D721Med (cell line): ENCODE measurements at regions not wholly inside any gene's neighbourhood (a gene's known extent, or its start where the extent isn't known, plus 50 kb on each side); places are given as distances from the start of the nearest gene placed in this dataset.

Experiments
- DNase-seq: peaks from one replicate; pipeline ENCODE4 v3.0.0; 2011; ENCODE audit warnings: low spot score; ENCODE audit not compliant: insufficient read length
- FAIRE-seq: peaks from 2 replicates; lab custom pipeline; 2011; peaks lifted over from hg19 to GRCh38; lab: Jason Lieb, UNC
- TF ChIP-seq, protein P1 (sequence below): IDR thresholded peaks from 2 replicates; pipeline ENCODE4 v1.5.1; 2012; ENCODE audit warnings: mild to moderate bottlenecking, control low read depth; ENCODE audit not compliant: insufficient read depth; ENCODE audit errors: missing control alignments

GRCh38 chr21:24945910-24946309 lies 661.4 kb downstream of the MRPL39 start:
- TF ChIP-seq, protein P1, sequence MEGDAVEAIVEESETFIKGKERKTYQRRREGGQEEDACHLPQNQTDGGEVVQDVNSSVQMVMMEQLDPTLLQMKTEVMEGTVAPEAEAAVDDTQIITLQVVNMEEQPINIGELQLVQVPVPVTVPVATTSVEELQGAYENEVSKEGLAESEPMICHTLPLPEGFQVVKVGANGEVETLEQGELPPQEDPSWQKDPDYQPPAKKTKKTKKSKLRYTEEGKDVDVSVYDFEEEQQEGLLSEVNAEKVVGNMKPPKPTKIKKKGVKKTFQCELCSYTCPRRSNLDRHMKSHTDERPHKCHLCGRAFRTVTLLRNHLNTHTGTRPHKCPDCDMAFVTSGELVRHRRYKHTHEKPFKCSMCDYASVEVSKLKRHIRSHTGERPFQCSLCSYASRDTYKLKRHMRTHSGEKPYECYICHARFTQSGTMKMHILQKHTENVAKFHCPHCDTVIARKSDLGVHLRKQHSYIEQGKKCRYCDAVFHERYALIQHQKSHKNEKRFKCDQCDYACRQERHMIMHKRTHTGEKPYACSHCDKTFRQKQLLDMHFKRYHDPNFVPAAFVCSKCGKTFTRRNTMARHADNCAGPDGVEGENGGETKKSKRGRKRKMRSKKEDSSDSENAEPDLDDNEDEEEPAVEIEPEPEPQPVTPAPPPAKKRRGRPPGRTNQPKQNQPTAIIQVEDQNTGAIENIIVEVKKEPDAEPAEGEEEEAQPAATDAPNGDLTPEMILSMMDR, result no peak
- DNase-seq, result no peak
- no peak for FAIRE-seq

GRCh38 chr21:24941316-24942185 lies 665.7 kb downstream of the MRPL39 start:
- FAIRE-seq (no peak), DNase-seq (no peak)
- TF ChIP-seq, protein P1, result no peak

- DNase-seq, result no peak
- TF ChIP-seq, protein P1, result no peak
- no peak for FAIRE-seq
These were observed 668.0 kb downstream of the MRPL39 start for GRCh38 chr21:24939291-24939690.

DNA sequence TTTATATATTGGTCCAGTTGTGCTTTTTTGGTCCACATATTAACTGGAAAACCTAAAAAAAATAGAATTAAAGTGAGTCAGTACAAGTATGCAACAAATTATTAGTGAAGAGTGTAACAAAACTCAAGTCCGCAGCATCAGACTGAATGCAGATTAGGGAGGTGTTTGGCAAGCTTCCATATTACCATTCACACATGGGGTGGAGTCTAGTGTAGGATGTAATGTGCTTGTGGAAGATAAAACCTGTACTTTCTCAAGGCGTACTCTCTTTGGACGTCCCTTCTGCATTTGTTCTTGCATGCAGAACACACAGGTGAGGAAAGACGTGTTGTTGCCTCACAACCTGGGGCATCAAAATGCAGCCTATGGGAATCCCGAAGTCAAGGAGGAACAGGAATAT lies 668.7 kb downstream of the MRPL39 start:
- TF ChIP-seq, protein P1, result no peak
- DNase-seq (no peak), FAIRE-seq (no peak)

- TF ChIP-seq, protein P1, result no peak
- FAIRE-seq (no peak), DNase-seq (no peak)
These were observed 671.3 kb downstream of the MRPL39 start for GRCh38 chr21:24935991-24936390.

GRCh38 chr21:24910591-24910990 lies 696.7 kb downstream of the MRPL39 start:
- no peak for FAIRE-seq
- DNase-seq, result no peak
- TF ChIP-seq, protein P1, result no peak
